Subcutaneous abdominal adipose tissue (tissue), 5 donors: ENCODE measurements at regions not wholly inside any gene's neighbourhood (a gene's known extent, or its start where the extent isn't known, plus 50 kb on each side); places are given as distances from the start of the nearest gene placed in this dataset.

Experiments used
- H3K27ac ChIP-seq: one replicate; pipeline ENCODE4 v1.7.0; 2013; ENCODE audit warnings: low read depth, mild to moderate bottlenecking, inconsistent platforms, low read length, moderate library complexity
- H3K27me3 ChIP-seq, 5 donors: one replicate each; pipeline ENCODE4 v1.7.0; 2013; ENCODE audit warnings: low read length in 5 of 5, inconsistent platforms in 1 of 5; ENCODE audit not compliant: control insufficient read depth in 5 of 5, insufficient read depth in 4 of 5
- H3K36me3 ChIP-seq, 5 donors: one replicate each; pipeline ENCODE4 v1.7.0; 2013; ENCODE audit warnings: low read length in 5 of 5; ENCODE audit not compliant: control insufficient read depth in 5 of 5, insufficient read depth in 5 of 5
- H3K4me1 ChIP-seq, 5 donors: one replicate each; pipeline ENCODE4 v1.7.0; 2013; ENCODE audit warnings: low read length in 5 of 5, mild to moderate bottlenecking in 3 of 5, moderate library complexity in 1 of 5; ENCODE audit not compliant: control insufficient read depth in 5 of 5, insufficient read depth in 5 of 5
- H3K4me3 ChIP-seq, 5 donors: one replicate each; pipeline ENCODE4 v1.7.0; 2013; ENCODE audit warnings: low read length in 5 of 5, low read depth in 1 of 5
- H3K9ac ChIP-seq, 5 donors: one replicate each; pipeline ENCODE4 v1.7.0; 2013; ENCODE audit warnings: low read length in 5 of 5, mild to moderate bottlenecking in 4 of 5, moderate library complexity in 3 of 5
- H3K9me3 ChIP-seq, 5 donors: one replicate each; pipeline ENCODE4 v1.7.0; 2013; ENCODE audit warnings: low read length in 5 of 5; ENCODE audit not compliant: control insufficient read depth in 5 of 5
- donor health status: healthy.
- donor health status: healthy.
- donor health status: healthy.
- donor health status: healthy.
- donor health status: healthy.

DNA sequence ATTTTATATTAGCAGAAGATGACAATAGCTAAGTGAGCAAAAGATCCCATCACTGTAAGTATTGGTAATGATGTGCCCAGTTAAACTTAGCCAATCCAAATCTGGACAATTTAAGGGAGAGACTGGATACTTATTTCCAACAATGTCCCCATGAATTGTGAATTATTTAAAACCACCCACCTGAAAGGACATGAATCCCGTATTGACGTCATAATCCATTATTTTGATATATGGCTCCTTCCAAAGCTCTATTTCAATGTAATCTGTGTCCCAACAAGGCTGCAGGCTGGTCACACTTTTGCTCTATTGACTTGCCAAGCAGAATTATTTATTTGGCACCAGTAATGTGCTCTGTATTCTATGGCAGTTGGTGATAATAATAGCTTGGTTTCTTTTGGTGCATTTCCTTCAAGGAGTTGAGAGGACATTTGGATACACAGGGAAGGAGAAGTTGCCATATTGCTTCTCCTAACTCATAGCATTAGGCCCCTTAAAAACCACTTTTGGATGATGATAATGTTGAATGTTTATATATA is 157.2 kb downstream of the NMUR2 start:
- Histone ChIP-seq H3K9me3 (no peaks in the 10 kb centered on the region), H3K9ac (no peak overlapping the region), H3K4me3 (no peak overlapping the region), H3K27me3 (no peaks in the 10 kb centered on the region), H3K36me3 (no peaks in the 10 kb centered on the region), H3K4me1 (no peaks in the 10 kb centered on the region), H3K27ac (no peak overlapping the region)

- Histone ChIP-seq H3K27ac (no peak overlapping the region), H3K36me3 (no peaks in the 10 kb centered on the region), H3K4me3 (no peak overlapping the region), H3K9ac (no peak overlapping the region), H3K4me1 (no peaks in the 10 kb centered on the region), H3K9me3 (no peaks in the 10 kb centered on the region), H3K27me3 (no peaks in the 10 kb centered on the region)
Observed at GRCh38 chr5:152246401-152246800, 158.7 kb downstream of the NMUR2 start.

DNA sequence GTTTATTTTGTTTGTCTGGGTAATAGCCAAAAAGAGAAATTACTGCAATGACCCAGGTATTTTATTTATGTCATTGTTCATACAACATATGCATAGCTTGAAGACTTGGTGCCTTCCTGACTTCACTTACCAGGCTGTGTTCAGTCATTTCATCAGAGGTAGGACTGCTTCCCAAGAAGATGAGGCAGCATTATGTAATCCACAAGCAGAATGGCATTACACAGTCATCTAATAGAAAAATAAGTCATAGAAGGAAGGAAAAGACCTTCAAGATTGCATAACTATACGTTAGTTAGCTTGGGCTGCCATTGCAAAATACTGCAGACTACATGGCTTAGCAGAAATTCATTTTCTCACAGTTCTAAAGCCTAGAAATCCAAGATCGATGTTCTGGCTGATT is 167.5 kb downstream of the NMUR2 start:
- Histone ChIP-seq H3K4me3 (no peak overlapping the region), H3K36me3 (no peaks in the 10 kb centered on the region), H3K9me3 (peaks cover 0 to under 1% (median 0%) of the 10 kb centered on the region in 5 donors), H3K27ac (no peak overlapping the region), H3K9ac (no peak overlapping the region), H3K27me3 (no peaks in the 10 kb centered on the region), H3K4me1 (no peaks in the 10 kb centered on the region)

- no peak overlapping the region for H3K27ac ChIP-seq
Observed at GRCh38 chr5:152226191-152226590, 178.9 kb downstream of the NMUR2 start.

GRCh38 chr5:152221721-152222629 is 183.1 kb downstream of the NMUR2 start:
- Histone ChIP-seq H3K36me3 (no peaks in the 10 kb centered on the region), H3K4me1 (peaks cover 0 to 15% (median 0%) of the 10 kb centered on the region in 5 donors), H3K9ac (no peak overlapping the region), H3K9me3 (no peaks in the 10 kb centered on the region), H3K27ac (no peak overlapping the region), H3K4me3 (no peak overlapping the region), H3K27me3 (no peaks in the 10 kb centered on the region)

More at GRCh38 chr5:152226191-152226590, 178.9 kb downstream of the NMUR2 start:
- no peaks in the 10 kb centered on the region for H3K27me3 ChIP-seq
- H3K36me3 ChIP-seq: no peaks in the 10 kb centered on the region
- H3K4me1 ChIP-seq: peaks cover 0 to under 1% (median 0%) of the 10 kb centered on the region in 5 donors
- no peaks in the 10 kb centered on the region for H3K9me3 ChIP-seq
- no peak overlapping the region for H3K9ac ChIP-seq
- no peak overlapping the region for H3K4me3 ChIP-seq

DNA sequence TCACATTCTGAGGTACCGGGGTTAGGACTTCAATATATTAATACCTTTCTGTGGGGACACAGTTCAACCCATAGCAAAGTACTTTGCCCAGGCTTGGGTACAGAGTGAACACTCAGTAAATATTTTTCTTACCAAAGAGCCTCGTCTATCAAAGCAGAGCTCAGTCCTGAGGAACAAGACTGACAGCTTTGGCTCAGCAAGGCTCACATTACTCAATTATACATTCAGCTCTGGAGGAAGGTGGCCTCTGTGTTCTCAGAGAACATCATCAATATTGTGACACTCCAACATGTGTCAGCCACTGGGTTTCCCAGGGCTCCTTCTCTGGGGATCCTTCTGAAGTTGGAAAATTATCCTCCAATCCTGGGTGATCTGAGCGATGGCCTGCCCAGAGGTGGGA is 186.4 kb downstream of the NMUR2 start:
- no peak overlapping the region for H3K4me3 ChIP-seq
- H3K27ac ChIP-seq: peak overlapping the region; percentile 44
- peaks cover 0 to 31% (median 3%) of the 10 kb centered on the region in 5 donors for H3K4me1 ChIP-seq
- no peak overlapping the region for H3K9ac ChIP-seq
- no peaks in the 10 kb centered on the region for H3K36me3 ChIP-seq
- no peaks in the 10 kb centered on the region for H3K27me3 ChIP-seq
- peaks cover 0 to 2% (median 0%) of the 10 kb centered on the region in 5 donors for H3K9me3 ChIP-seq

DNA sequence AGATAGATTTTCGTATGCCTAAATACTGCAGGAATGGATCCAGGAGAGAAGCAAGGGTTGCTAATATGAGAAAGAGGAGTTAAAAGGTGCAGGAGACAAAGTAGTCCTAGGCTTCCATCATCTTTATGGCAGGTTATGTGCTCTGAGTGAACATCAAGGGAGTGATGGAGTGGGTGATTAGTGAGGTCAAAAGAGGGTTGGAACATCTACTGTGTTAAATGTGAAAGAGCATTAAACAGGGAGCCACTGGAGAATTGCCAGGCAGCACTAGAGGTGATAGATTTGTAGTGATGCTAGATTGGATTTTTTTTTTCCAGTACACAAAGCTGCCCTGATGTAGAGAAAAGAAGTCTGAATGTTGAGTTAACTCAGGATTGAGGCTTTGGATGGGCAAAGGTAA is 199.3 kb downstream of the NMUR2 start:
- no peaks in the 10 kb centered on the region for H3K4me1 ChIP-seq

GRCh38 chr5:152202321-152202720 is 202.8 kb downstream of the NMUR2 start:
- Histone ChIP-seq H3K9ac (no peak overlapping the region), H3K27ac (no peak overlapping the region), H3K9me3 (peaks cover 0 to 4% (median 0%) of the 10 kb centered on the region in 5 donors), H3K27me3 (no peaks in the 10 kb centered on the region), H3K4me1 (no peaks in the 10 kb centered on the region), H3K36me3 (no peaks in the 10 kb centered on the region), H3K4me3 (no peak overlapping the region)

More for the DNA sequence above, 199.3 kb downstream of the NMUR2 start:
- Histone ChIP-seq H3K9ac (no peak overlapping the region), H3K36me3 (no peaks in the 10 kb centered on the region), H3K27ac (no peak overlapping the region), H3K9me3 (peaks cover 0 to 4% (median 0%) of the 10 kb centered on the region in 5 donors), H3K27me3 (no peaks in the 10 kb centered on the region), H3K4me3 (no peak overlapping the region)

GRCh38 chr5:152193391-152194107 is 211.5 kb downstream of the NMUR2 start:
- no peaks in the 10 kb centered on the region for H3K36me3 ChIP-seq

DNA sequence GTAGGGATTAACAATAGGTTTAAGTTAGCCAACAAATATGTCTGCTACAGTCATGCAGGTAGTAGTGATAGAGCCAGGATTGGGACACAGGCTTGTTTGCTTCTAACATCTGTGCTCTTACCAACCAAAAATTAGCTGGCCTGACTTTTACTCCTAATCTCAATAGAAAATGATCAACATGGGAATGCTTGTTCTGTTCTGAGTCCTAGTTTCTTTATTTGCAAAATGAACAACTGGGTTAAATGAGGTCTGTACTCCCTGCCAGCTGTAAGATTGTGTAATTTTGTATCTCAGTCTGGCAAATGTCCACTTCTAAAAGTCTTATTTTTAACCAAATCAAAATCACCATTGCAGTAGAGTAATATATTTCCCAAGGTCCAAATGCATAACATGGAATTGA is 216.8 kb downstream of the NMUR2 start:
- H3K9ac ChIP-seq: no peak overlapping the region
- H3K27me3 ChIP-seq: no peaks in the 10 kb centered on the region
- no peaks in the 10 kb centered on the region for H3K36me3 ChIP-seq
- no peak overlapping the region for H3K4me3 ChIP-seq
- H3K27ac ChIP-seq: peak overlapping the region; percentile 49
- peaks cover 0 to 7% (median 3%) of the 10 kb centered on the region in 5 donors for H3K9me3 ChIP-seq
- peaks cover 0 to 24% (median 7%) of the 10 kb centered on the region in 5 donors for H3K4me1 ChIP-seq

More at GRCh38 chr5:152193391-152194107, 211.5 kb downstream of the NMUR2 start:
- Histone ChIP-seq H3K4me1 (peaks cover 0 to 5% (median 2%) of the 10 kb centered on the region in 5 donors), H3K27ac (no peak overlapping the region), H3K9me3 (peaks cover 0 to 7% (median 3%) of the 10 kb centered on the region in 5 donors), H3K4me3 (no peak overlapping the region), H3K9ac (no peak overlapping the region), H3K27me3 (no peaks in the 10 kb centered on the region)
